ENCODE measurements at regions not wholly inside any gene's neighbourhood (a gene's known extent, or its start where the extent isn't known, plus 50 kb on each side); places are given as distances from the start of the nearest gene placed in this dataset.

DNA sequence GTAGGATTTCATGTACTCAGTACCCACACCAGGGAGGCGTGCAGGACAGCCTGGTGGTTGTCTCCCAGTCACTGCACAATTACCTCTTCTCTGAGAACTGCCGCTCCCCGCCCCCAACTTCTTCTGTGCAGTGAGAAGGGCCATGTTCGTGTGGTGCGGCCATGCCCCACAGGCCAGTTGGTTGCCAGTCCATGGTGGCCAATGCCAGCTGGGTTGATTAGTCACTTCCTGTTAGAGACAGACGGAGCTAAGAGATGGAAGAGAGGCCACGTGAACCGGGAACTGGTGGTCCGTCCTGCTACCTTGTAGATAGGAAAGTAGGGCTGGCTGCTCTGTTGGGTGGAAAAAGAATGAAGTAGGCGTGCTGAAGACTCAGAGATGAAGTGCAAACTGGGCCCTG, 206.5 kb downstream of the ABCC12 start:
- WGBS (ENCODE audit: insufficient coverage, low coverage, missing lambda C conversion rate): 0% methylated on average over 10 of the region's 10 CpGs
- FAIRE-seq (no peak), ATAC-seq (no peak)
- TF ChIP-seq, protein P1, sequence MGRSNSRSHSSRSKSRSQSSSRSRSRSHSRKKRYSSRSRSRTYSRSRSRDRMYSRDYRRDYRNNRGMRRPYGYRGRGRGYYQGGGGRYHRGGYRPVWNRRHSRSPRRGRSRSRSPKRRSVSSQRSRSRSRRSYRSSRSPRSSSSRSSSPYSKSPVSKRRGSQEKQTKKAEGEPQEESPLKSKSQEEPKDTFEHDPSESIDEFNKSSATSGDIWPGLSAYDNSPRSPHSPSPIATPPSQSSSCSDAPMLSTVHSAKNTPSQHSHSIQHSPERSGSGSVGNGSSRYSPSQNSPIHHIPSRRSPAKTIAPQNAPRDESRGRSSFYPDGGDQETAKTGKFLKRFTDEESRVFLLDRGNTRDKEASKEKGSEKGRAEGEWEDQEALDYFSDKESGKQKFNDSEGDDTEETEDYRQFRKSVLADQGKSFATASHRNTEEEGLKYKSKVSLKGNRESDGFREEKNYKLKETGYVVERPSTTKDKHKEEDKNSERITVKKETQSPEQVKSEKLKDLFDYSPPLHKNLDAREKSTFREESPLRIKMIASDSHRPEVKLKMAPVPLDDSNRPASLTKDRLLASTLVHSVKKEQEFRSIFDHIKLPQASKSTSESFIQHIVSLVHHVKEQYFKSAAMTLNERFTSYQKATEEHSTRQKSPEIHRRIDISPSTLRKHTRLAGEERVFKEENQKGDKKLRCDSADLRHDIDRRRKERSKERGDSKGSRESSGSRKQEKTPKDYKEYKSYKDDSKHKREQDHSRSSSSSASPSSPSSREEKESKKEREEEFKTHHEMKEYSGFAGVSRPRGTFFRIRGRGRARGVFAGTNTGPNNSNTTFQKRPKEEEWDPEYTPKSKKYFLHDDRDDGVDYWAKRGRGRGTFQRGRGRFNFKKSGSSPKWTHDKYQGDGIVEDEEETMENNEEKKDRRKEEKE (IDR thresholded peaks at IDR 0.05; ENCODE audit: borderline replicate concordance in 1 of 2, control insufficient read depth in 1 of 2, low read depth in 2 of 2, low read length in 1 of 2): no peak
- no peak for TF ChIP-seq SMARCC2 (IDR thresholded peaks at IDR 0.05; ENCODE audit: low read depth)
- TF ChIP-seq PBX2 (CRISPR knock-in tag; IDR thresholded peaks at IDR 0.05; ENCODE audit: low read depth): no peak
- TF ChIP-seq PBX2 (tag; conservative IDR thresholded peaks at IDR 0.05; ENCODE audit: low read depth): no peak
- no peak for TF ChIP-seq GTF2B (IDR thresholded peaks at IDR 0.05; ENCODE audit: extremely low read depth, insufficient read length)
- TF ChIP-seq RNF219 (CRISPR knock-in tag; IDR thresholded peaks at IDR 0.05): no peak
- no peak for TF ChIP-seq PHF20 (IDR thresholded peaks at IDR 0.05; ENCODE audit: partially characterized antibody)
- TF ChIP-seq, protein P2, sequence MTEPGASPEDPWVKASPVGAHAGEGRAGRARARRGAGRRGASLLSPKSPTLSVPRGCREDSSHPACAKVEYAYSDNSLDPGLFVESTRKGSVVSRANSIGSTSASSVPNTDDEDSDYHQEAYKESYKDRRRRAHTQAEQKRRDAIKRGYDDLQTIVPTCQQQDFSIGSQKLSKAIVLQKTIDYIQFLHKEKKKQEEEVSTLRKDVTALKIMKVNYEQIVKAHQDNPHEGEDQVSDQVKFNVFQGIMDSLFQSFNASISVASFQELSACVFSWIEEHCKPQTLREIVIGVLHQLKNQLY (CRISPR knock-in tag; conservative IDR thresholded peaks at IDR 0.05): no peak
- TF ChIP-seq IFI16 (CRISPR knock-in tag; IDR thresholded peaks at IDR 0.05): no peak
- no peak for TF ChIP-seq NCOA2 (IDR thresholded peaks at IDR 0.05; ENCODE audit: partially characterized antibody in 2 of 2)

More for the DNA sequence above, 206.5 kb downstream of the ABCC12 start:
- Histone ChIP-seq H3K4me1 (replicated peaks in 1 of 2; ENCODE audit: control insufficient read depth in 2 of 2, insufficient read depth in 2 of 2, low read length in 2 of 2) (no peaks in the 10 kb centered on the region), H3K36me3 (ENCODE audit: control insufficient read depth, insufficient read depth, low read length) (no peaks in the 10 kb centered on the region), H3K4me3 (no peak overlapping the region), H3K9ac (ENCODE audit: insufficient read depth in 1 of 2, low read depth in 2 of 2, low read length in 2 of 2) (no peak overlapping the region), H2AFZ (ENCODE audit: low read depth, low read length) (no peak overlapping the region), H3K4me2 (ENCODE audit: insufficient read depth, low read length) (no peak overlapping the region), H3K27ac (ENCODE audit: extremely low read depth, low read depth, low read length) (no peak overlapping the region), H3K9me3 (replicated peaks; ENCODE audit: control insufficient read depth, insufficient read depth, low read depth, low read length) (no peaks in the 10 kb centered on the region), H3K79me2 (ENCODE audit: control insufficient read depth, insufficient read depth, low read length) (no peaks in the 10 kb centered on the region), H4K20me1 (replicated peaks; ENCODE audit: control insufficient read depth, insufficient read depth, low read length) (no peaks in the 10 kb centered on the region), H3K9me1 (ENCODE audit: control insufficient read depth, insufficient read depth, low read length) (no peaks in the 10 kb centered on the region), H3K27me3 (ENCODE audit: control insufficient read depth in 2 of 2, insufficient read depth in 2 of 2, low read length in 2 of 2) (peaks cover 3 to 10% of the 10 kb centered on the region in 2 experiments; a peak in 2 of 5 replicates)
- in situ Hi-C loops (cut with MboI): no loop called here
- no TSS peak for BruUV-seq (replicated peaks)
- ChIA-PET POLR2A (interaction anchor here (0.5 to 0.9 kb wide), 3 partner anchors 10 to 210 kb away, joined by 3 read pairs; no protein-coding TSS in a partner anchor), CTCF (ENCODE audit: low intra/inter-chr PET ratio) (no interaction called here)
- intact Hi-C loops (cut with micrococcal nuclease): no loop called here
- no peak for DNase-seq (ENCODE audit: extremely low read depth in 1 of 4, low spot score in 3 of 4)
